Right forelimb (tissue), 1 donor: ENCODE measurements at regions not wholly inside any gene's neighbourhood (a gene's known extent, or its start where the extent isn't known, plus 50 kb on each side); places are given as distances from the start of the nearest gene placed in this dataset.
"Not testable (repeated sequence)": the region's sequence is repeated elsewhere in the genome, so short reads cannot be mapped to it uniquely, and the experiment has no call there.

Experiments used
- DNase-seq: peaks from one replicate; pipeline ENCODE4 v3.0.0-alpha.2; 2018

GRCh38 chr6:168841609-168842278, 400.8 kb downstream of the SMOC2 start:
- no peak for DNase-seq

- DNase-seq: not testable (repeated sequence)
Observed at GRCh38 chr6:168840932-168841331, 399.9 kb downstream of the SMOC2 start.

GRCh38 chr6:168840299-168840698, 399.3 kb downstream of the SMOC2 start:
- not testable (repeated sequence) for DNase-seq

- DNase-seq: no peak
Observed at GRCh38 chr6:168838037-168838399, 397.0 kb downstream of the SMOC2 start.

GRCh38 chr6:168837254-168838036, 396.5 kb downstream of the SMOC2 start:
- DNase-seq: no peak

GRCh38 chr6:168835991-168836390, 395.0 kb downstream of the SMOC2 start:
- no peak for DNase-seq

- no peak for DNase-seq
Observed at GRCh38 chr6:168834801-168835200, 393.8 kb downstream of the SMOC2 start.

- no peak for DNase-seq
Observed at GRCh38 chr6:168834042-168834587, 393.1 kb downstream of the SMOC2 start.

GRCh38 chr6:168828800-168829199, 387.8 kb downstream of the SMOC2 start:
- no peak for DNase-seq

- no peak for DNase-seq
Observed at GRCh38 chr6:168828035-168828434, 387.1 kb downstream of the SMOC2 start.

- no peak for DNase-seq
Observed at GRCh38 chr6:168827586-168827871, 386.5 kb downstream of the SMOC2 start.

- no peak for DNase-seq
Observed at GRCh38 chr6:168826726-168827585, 386.0 kb downstream of the SMOC2 start.

- DNase-seq: no peak
Observed at GRCh38 chr6:168826078-168826390, 385.1 kb downstream of the SMOC2 start.

- DNase-seq: no peak
Observed at GRCh38 chr6:168825226-168826077, 384.5 kb downstream of the SMOC2 start.

- DNase-seq: no peak
Observed at GRCh38 chr6:168823397-168824212, 382.6 kb downstream of the SMOC2 start.

GRCh38 chr6:168822376-168822775, 381.4 kb downstream of the SMOC2 start:
- DNase-seq: no peak

- DNase-seq: no peak
Observed at GRCh38 chr6:168819546-168819945, 378.6 kb downstream of the SMOC2 start.

- DNase-seq: no peak
Observed at GRCh38 chr6:168817558-168818159, 376.7 kb downstream of the SMOC2 start.

- no peak for DNase-seq
Observed at GRCh38 chr6:168815229-168815628, 374.2 kb downstream of the SMOC2 start.

GRCh38 chr6:168808232-168808631, 367.2 kb downstream of the SMOC2 start:
- DNase-seq: no peak

GRCh38 chr6:168804331-168804730, 363.3 kb downstream of the SMOC2 start:
- DNase-seq: no peak
